Mammary epithelial cell (primary cell): ENCODE measurements at regions not wholly inside any gene's neighbourhood (a gene's known extent, or its start where the extent isn't known, plus 50 kb on each side); places are given as distances from the start of the nearest gene placed in this dataset.

Experiments
- CTCF ChIP-seq, 2 donors: IDR thresholded peaks in 1 of 2; conservative IDR thresholded peaks in 1 of 2; 2 replicates each; pipeline ENCODE4 v1.5.1; 2011 to 2012; ENCODE audit warnings: inconsistent platforms in 2 of 2, low read length in 2 of 2, mild to moderate bottlenecking in 2 of 2, control low read depth in 1 of 2, low read depth in 1 of 2; ENCODE audit not compliant: insufficient read depth in 1 of 2; ENCODE audit errors: extremely low read depth in 1 of 2
- EZH2 ChIP-seq: IDR thresholded peaks from 2 replicates; pipeline ENCODE4 v1.6.1; 2012; ENCODE audit warnings: low read length, inconsistent platforms, borderline replicate concordance

- no peak for TF ChIP-seq CTCF (conservative IDR thresholded peaks at IDR 0.05 in 1 of 2, IDR thresholded peaks at IDR 0.05 in 1 of 2; ENCODE audit: extremely low read depth in 1 of 2, insufficient read depth in 1 of 2, low read depth in 1 of 2, low read length in 2 of 2)
- TF ChIP-seq EZH2 = no peak
Observed at GRCh38 chr12:22979854-22980469, 355.0 kb downstream of the ETNK1 start.
